DMS 273 (cell line): ENCODE measurements at regions not wholly inside any gene's neighbourhood (a gene's known extent, or its start where the extent isn't known, plus 50 kb on each side); places are given as distances from the start of the nearest gene placed in this dataset.

Source experiments
- DNase-seq: peaks from one replicate; lab custom pipeline; 2025; ENCODE audit not compliant: unreplicated experiment; lab: John Stamatoyannopoulos, UW

DNA sequence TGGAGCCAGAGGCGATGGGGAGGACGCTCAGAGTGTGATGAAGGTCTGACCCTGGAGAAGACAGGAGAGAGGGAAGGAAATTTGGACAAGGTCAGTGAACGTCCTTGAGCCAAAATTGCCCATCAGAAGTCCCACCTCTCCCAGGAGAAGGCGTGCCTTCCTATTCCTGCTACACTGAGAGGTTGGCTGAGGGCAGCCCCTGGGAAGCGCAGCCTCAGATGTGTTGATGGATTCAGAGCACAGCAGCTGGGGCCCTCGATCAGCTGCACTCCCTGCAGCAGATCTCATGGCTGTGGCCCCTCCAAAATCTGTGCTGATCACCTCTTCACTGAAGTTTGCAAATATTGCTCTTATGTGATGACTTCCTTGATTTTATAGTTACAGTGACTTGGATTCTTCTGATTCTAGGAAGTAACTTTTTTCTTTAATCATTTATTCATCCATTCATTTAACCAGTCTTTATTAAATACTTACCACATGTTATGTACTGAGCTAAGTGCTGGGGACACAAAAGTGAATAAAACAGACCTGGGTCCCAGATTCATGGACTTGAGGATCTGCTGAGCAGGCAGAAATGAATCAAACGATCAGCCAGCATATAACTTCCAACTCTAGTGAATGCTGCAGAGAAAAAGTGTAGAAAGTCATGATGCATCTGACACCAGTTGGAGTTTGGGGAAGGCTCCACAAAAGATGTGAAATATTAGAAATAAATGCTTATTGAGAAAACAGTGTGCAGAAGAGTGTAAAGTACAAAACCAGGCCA is 69.6 kb upstream of the ARMC2 start:
- peak; percentile 33 for DNase-seq

- DNase-seq = no peak
These were observed 68.5 kb upstream of the ARMC2 start for GRCh38 chr6:108779536-108780275.

GRCh38 chr6:108780784-108781183 is 67.4 kb upstream of the ARMC2 start:
- DNase-seq = no peak

DNA sequence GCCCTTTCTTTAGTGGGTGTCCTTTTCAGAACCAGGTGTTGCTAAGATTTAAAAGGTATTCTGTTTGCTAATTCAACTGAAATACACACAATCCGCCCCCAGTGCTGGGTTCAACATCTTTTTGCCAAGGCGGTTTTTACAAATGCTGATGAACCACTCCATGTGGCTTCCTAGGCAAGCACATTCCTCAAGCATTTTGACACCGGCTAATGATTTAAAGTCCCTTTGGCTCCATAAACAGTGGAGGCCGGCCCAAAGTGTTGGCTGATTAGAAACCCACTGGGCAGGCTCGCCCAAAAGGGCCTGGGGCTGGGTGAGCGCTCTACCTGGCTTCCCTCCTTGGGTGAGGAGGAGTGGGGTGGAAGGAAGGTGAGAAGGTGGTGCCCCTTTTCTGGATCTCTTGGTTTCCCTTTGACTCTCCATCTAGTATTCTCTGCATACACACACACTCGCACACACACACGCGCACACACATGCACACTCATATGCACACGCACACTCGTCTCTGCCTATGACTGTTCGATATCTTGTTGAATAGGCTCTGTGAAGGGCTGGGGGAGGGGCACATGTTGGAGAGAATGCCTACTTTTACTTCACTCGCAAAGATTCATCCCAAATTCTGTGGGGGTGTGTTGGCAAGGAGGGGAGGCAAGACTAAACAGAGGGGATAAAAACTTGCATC is 66.7 kb upstream of the ARMC2 start:
- peak; percentile 47 for DNase-seq

- DNase-seq = peak; percentile 92
These were observed 65.8 kb upstream of the ARMC2 start for GRCh38 chr6:108782179-108783041.

DNA sequence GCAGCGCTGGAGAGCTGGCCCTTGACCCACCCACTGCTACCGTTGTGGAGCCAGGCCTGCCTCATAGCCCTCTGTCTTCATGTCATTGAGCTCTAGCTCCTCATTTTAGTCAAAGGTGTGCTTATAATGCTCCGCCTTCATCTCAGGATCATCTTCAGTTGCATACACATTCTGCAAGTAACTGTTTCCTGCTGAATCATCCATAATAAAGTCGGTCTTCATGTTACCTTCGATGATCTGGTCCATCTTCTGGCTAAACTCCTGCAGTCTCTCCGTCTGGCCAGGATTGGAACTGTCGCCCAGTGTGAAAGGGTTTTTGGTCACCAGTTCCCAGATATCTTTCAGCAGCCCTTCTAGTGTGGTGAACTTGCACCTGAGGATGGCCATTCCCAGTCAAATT is 62.6 kb upstream of the ARMC2 start:
- DNase-seq = no peak

GRCh38 chr6:108788416-108788815 is 59.8 kb upstream of the ARMC2 start:
- no peak for DNase-seq

GRCh38 chr6:108789475-108789874 is 58.7 kb upstream of the ARMC2 start:
- no peak for DNase-seq

DNA sequence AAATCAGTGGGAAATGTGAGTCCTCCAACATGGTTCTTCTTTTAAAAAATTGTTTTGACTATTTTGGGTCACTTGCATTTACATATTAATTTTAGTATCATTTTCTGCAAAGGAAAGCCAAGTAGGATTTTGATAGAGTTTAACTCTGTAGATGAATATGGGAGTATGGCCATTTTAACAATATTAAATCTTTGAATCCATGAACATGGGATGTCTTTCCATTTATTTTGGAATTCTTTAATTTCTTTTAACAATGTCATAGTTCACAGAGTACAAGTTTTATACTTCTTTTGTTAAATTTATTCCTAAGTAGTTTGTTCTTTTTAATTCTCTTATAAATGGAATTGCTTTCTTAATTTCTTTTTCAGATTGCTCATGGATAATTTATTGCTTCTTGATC is 56.5 kb upstream of the ARMC2 start:
- no peak for DNase-seq

- no peak for DNase-seq
These were observed 54.5 kb upstream of the ARMC2 start for GRCh38 chr6:108793516-108794251.

DNA sequence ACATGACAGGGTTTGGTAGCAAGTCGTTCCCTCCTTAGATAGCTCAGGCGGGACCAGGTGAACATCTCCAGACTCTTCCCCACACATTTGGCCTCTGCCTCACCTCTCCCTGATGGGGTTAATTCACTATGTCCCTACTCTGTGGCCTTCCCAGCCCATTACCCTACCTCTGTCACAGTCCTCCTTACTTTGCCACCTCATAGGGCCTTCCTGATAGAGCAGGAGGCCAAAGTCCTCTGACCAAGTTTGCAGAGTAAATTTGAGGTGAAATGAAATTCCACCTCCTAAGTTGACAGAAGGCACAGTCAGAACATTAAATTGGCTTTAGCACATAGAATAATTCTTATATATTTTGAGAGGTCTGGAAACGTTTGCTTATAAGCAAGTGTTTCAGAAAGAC is 53.1 kb upstream of the ARMC2 start:
- DNase-seq = no peak

GRCh38 chr6:108795814-108796213 is 52.4 kb upstream of the ARMC2 start:
- no peak for DNase-seq

- no peak for DNase-seq
These were observed 51.3 kb upstream of the ARMC2 start for GRCh38 chr6:108796875-108797274.

- no peak for DNase-seq
These were observed 50.1 kb upstream of the ARMC2 start for GRCh38 chr6:108797951-108798669.
